ENCODE measurements at regions not wholly inside any gene's neighbourhood (a gene's known extent, or its start where the extent isn't known, plus 50 kb on each side); places are given as distances from the start of the nearest gene placed in this dataset.

GRCh38 chr2:181193550-181193949 lies 213.1 kb downstream of the UBE2E3 start:
- TF ChIP-seq, protein P1, sequence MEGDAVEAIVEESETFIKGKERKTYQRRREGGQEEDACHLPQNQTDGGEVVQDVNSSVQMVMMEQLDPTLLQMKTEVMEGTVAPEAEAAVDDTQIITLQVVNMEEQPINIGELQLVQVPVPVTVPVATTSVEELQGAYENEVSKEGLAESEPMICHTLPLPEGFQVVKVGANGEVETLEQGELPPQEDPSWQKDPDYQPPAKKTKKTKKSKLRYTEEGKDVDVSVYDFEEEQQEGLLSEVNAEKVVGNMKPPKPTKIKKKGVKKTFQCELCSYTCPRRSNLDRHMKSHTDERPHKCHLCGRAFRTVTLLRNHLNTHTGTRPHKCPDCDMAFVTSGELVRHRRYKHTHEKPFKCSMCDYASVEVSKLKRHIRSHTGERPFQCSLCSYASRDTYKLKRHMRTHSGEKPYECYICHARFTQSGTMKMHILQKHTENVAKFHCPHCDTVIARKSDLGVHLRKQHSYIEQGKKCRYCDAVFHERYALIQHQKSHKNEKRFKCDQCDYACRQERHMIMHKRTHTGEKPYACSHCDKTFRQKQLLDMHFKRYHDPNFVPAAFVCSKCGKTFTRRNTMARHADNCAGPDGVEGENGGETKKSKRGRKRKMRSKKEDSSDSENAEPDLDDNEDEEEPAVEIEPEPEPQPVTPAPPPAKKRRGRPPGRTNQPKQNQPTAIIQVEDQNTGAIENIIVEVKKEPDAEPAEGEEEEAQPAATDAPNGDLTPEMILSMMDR (IDR thresholded peaks at IDR 0.05): no peak
- TF ChIP-seq POLR2AphosphoS5 (IDR thresholded peaks at IDR 0.05): no peak
- TF ChIP-seq EP300 (IDR thresholded peaks at IDR 0.05): no peak

Data from stomach (tissue), 4 donors.